Prostate gland (tissue), 2 donors: ENCODE measurements at regions not wholly inside any gene's neighbourhood (a gene's known extent, or its start where the extent isn't known, plus 50 kb on each side); places are given as distances from the start of the nearest gene placed in this dataset.

Experiments used
- POLR2A ChIP-seq: fragments of 450-650 bp; IDR thresholded peaks from one replicate; pipeline ENCODE4 v1.6.1; 2016; ENCODE audit warnings: antibody characterized with exemption, mild to moderate bottlenecking
- TF ChIP-seq, protein P1 (sequence below), 4 experiments: fragments of 200-600 bp in 2 of 4; fragments of 450-650 bp in 2 of 4; sonication (generic) in 2 of 4; IDR thresholded peaks; 1 replicate in 3 of 4; 2 replicates in 1 of 4; pipeline ENCODE4 v1.5.1; 2016 to 2019; ENCODE audit warnings: antibody characterized with exemption in 4 of 4, mild to moderate bottlenecking in 2 of 4, moderate library complexity in 2 of 4

DNA sequence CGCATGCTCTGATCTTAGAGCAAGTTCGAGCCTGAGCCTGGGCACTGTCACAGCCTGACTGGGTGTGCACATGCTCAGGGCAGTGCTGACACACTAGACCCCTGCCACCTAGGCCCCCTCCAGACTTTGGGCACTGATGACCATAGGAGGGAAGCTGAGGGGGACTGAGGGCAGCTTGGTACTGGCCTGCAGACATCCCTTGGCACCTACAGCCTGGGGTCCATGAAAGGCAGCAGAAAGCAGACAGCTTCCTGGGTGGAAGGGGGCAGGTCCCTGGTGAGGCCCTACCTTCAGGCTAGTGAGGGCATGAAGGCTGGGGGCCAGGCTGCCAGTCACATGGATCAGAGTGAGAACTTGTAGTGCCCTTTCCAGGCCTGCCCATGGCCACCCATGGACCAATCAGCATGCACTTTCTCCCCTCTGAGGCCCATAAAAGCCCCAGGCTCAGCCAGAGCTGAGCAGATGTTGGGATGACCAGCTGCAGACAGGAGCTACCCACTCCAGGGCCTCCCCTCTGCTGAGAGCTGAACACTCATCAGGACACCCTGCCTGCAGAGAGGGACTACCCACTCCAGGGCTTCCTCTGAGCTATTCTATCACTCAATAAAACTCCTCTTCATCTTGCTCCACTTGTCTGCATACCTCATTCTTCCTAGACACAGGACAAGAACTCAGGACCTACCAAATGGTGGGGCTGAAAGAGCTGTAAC lies 680.8 kb downstream of the MATN1 start:
- no peak for TF ChIP-seq POLR2A
- TF ChIP-seq, protein P1, sequence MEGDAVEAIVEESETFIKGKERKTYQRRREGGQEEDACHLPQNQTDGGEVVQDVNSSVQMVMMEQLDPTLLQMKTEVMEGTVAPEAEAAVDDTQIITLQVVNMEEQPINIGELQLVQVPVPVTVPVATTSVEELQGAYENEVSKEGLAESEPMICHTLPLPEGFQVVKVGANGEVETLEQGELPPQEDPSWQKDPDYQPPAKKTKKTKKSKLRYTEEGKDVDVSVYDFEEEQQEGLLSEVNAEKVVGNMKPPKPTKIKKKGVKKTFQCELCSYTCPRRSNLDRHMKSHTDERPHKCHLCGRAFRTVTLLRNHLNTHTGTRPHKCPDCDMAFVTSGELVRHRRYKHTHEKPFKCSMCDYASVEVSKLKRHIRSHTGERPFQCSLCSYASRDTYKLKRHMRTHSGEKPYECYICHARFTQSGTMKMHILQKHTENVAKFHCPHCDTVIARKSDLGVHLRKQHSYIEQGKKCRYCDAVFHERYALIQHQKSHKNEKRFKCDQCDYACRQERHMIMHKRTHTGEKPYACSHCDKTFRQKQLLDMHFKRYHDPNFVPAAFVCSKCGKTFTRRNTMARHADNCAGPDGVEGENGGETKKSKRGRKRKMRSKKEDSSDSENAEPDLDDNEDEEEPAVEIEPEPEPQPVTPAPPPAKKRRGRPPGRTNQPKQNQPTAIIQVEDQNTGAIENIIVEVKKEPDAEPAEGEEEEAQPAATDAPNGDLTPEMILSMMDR (IDR thresholded peaks at IDR 0.05): no peak
